ENCODE measurements at regions not wholly inside any gene's neighbourhood (a gene's known extent, or its start where the extent isn't known, plus 50 kb on each side); places are given as distances from the start of the nearest gene placed in this dataset.

GRCh38 chr2:176424746-176425145 lies 155.5 kb downstream of the MTX2 start:
- no peak for TF ChIP-seq CTCF (IDR thresholded peaks at IDR 0.05)
- no peak for TF ChIP-seq POLR2A (IDR thresholded peaks at IDR 0.05)
- TF ChIP-seq EP300 (IDR thresholded peaks at IDR 0.05): no peak
